ENCODE measurements at regions not wholly inside any gene's neighbourhood (a gene's known extent, or its start where the extent isn't known, plus 50 kb on each side); places are given as distances from the start of the nearest gene placed in this dataset.

- DNase-seq (ENCODE audit: low read depth) = no peak
- TF ChIP-seq, protein P1, sequence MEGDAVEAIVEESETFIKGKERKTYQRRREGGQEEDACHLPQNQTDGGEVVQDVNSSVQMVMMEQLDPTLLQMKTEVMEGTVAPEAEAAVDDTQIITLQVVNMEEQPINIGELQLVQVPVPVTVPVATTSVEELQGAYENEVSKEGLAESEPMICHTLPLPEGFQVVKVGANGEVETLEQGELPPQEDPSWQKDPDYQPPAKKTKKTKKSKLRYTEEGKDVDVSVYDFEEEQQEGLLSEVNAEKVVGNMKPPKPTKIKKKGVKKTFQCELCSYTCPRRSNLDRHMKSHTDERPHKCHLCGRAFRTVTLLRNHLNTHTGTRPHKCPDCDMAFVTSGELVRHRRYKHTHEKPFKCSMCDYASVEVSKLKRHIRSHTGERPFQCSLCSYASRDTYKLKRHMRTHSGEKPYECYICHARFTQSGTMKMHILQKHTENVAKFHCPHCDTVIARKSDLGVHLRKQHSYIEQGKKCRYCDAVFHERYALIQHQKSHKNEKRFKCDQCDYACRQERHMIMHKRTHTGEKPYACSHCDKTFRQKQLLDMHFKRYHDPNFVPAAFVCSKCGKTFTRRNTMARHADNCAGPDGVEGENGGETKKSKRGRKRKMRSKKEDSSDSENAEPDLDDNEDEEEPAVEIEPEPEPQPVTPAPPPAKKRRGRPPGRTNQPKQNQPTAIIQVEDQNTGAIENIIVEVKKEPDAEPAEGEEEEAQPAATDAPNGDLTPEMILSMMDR (IDR thresholded peaks at IDR 0.05; ENCODE audit: insufficient read depth, low read depth, low read length, missing control alignments) = no peak
- no peak overlapping the region for H3K4me3 ChIP-seq (ENCODE audit: low read length)
Observed at GRCh38 chr17:14459955-14460354, 159.1 kb downstream of the HS3ST3B1 start.

DNA sequence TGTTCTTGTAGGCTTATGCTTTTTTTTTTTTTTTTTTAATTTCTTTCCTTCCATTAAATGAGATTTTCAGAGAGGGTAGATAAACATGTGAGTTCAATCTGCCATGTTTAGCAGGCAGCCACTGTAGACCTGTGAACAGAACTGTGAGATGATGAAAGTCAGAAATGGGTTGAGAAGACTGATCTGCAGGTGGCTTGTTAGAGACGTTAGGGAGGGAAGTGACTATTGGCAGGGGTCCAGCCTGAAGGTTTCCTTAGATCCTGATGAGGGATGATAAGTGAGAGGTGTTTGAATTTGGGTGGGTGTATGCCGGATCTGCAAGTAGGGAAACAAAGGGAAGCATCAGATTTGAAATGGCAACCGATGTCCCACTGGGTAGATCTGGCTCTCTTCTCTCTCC lies 157.8 kb downstream of the HS3ST3B1 start:
- TF ChIP-seq, protein P1 (IDR thresholded peaks at IDR 0.05; ENCODE audit: insufficient read depth, low read depth, low read length, missing control alignments) = no peak
- no peak overlapping the region for H3K4me3 ChIP-seq (ENCODE audit: low read length)

GRCh38 chr17:14454746-14455145 lies 153.9 kb downstream of the HS3ST3B1 start:
- no peak for DNase-seq (ENCODE audit: low read depth)
- TF ChIP-seq, protein P1 (IDR thresholded peaks at IDR 0.05; ENCODE audit: insufficient read depth, low read depth, low read length, missing control alignments) = no peak
- no peak overlapping the region for H3K4me3 ChIP-seq (ENCODE audit: low read length)

More for the DNA sequence above, 157.8 kb downstream of the HS3ST3B1 start:
- no peak for DNase-seq (ENCODE audit: low read depth)

GRCh38 chr17:14452856-14453255 lies 152.0 kb downstream of the HS3ST3B1 start:
- DNase-seq (ENCODE audit: low read depth) = no peak
- no peak overlapping the region for H3K4me3 ChIP-seq (ENCODE audit: low read length)
- TF ChIP-seq, protein P1 (IDR thresholded peaks at IDR 0.05; ENCODE audit: insufficient read depth, low read depth, low read length, missing control alignments) = no peak

GRCh38 chr17:14451729-14452191 lies 150.9 kb downstream of the HS3ST3B1 start:
- TF ChIP-seq, protein P1 (IDR thresholded peaks at IDR 0.05; ENCODE audit: insufficient read depth, low read depth, low read length, missing control alignments) = no peak
- no peak for DNase-seq (ENCODE audit: low read depth)
- no peak overlapping the region for H3K4me3 ChIP-seq (ENCODE audit: low read length)

GRCh38 chr17:14448818-14449217 lies 147.9 kb downstream of the HS3ST3B1 start:
- no peak overlapping the region for H3K4me3 ChIP-seq (ENCODE audit: low read length)
- no peak for DNase-seq (ENCODE audit: low read depth)
- TF ChIP-seq, protein P1 (IDR thresholded peaks at IDR 0.05; ENCODE audit: insufficient read depth, low read depth, low read length, missing control alignments) = no peak

DNA sequence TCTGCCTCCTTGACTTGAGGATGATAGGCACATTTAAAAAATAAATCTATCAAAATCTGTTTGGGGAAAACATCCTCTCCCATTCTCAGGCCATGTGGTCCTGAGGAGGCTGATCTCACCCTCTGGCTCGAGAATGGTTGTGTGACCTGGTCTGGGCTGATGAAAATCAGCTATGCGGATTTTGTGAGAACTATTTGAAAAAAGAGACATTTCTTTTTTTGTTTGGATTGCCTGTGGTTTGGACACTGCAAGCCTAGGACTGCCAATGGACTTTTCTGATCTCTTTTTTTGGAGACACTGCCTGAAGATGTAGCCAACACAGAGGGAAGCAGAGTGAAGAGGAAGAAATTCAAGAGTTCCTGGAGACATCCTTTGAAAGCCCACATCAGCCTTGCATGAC lies 145.9 kb downstream of the HS3ST3B1 start:
- TF ChIP-seq, protein P1 (IDR thresholded peaks at IDR 0.05; ENCODE audit: insufficient read depth, low read depth, low read length, missing control alignments) = no peak
- no peak for DNase-seq (ENCODE audit: low read depth)
- no peak overlapping the region for H3K4me3 ChIP-seq (ENCODE audit: low read length)
